ENCODE measurements at regions not wholly inside any gene's neighbourhood (a gene's known extent, or its start where the extent isn't known, plus 50 kb on each side); places are given as distances from the start of the nearest gene placed in this dataset.

- TF ChIP-seq CTCF (conservative IDR thresholded peaks at IDR 0.05; ENCODE audit: low read depth, low read length) (no peak), MAFK (IDR thresholded peaks at IDR 0.05; ENCODE audit: low read depth, low read length) (no peak), RFX5 (IDR thresholded peaks at IDR 0.05; ENCODE audit: low read depth, low read length) (no peak), RAD21 (IDR thresholded peaks at IDR 0.05; ENCODE audit: low read length) (no peak), MXI1 (IDR thresholded peaks at IDR 0.05; ENCODE audit: borderline replicate concordance, low read depth, low read length) (no peak), POLR2A (IDR thresholded peaks at IDR 0.05; ENCODE audit: low read depth, low read length) (no peak), ELK1 (IDR thresholded peaks at IDR 0.05; ENCODE audit: borderline replicate concordance, low read depth, low read length) (no peak), SMC3 (IDR thresholded peaks at IDR 0.05; ENCODE audit: low read depth, low read length) (no peak), USF2 (IDR thresholded peaks at IDR 0.05; ENCODE audit: low read depth, low read length) (no peak), RCOR1 (IDR thresholded peaks at IDR 0.05; ENCODE audit: insufficient replicate concordance, low read length) (no peak), CEBPB (IDR thresholded peaks at IDR 0.05; ENCODE audit: low read depth, low read length) (no peak)
Observed at GRCh38 chr14:43778570-43778936, 728.5 kb downstream of the FSCB start.
